ENCODE measurements at regions not wholly inside any gene's neighbourhood (a gene's known extent, or its start where the extent isn't known, plus 50 kb on each side); places are given as distances from the start of the nearest gene placed in this dataset.

- Mint-ChIP-seq H3K4me3 (no peak overlapping the region), H3K36me3 (ENCODE audit: low read depth) (no peaks in the 10 kb centered on the region), H3K27me3 (ENCODE audit: low read depth, poor library complexity) (no peaks in the 10 kb centered on the region), H3K4me1 (no peaks in the 10 kb centered on the region), H3K27ac (no peak overlapping the region), H3K9me3 (no peaks in the 10 kb centered on the region)
- DNase-seq, result no peak
- no peak for TF ChIP-seq CTCF (IDR thresholded peaks at IDR 0.05)
Measured at GRCh38 chr11:80603472-80603871, 1162.6 kb upstream of the TENM4 start.

- Mint-ChIP-seq H3K4me1 (no peaks in the 10 kb centered on the region), H3K4me3 (no peak overlapping the region), H3K27ac (no peak overlapping the region), H3K27me3 (ENCODE audit: low read depth, poor library complexity) (no peaks in the 10 kb centered on the region), H3K36me3 (ENCODE audit: low read depth) (no peaks in the 10 kb centered on the region), H3K9me3 (no peaks in the 10 kb centered on the region)
- TF ChIP-seq CTCF (IDR thresholded peaks at IDR 0.05), result no peak
- DNase-seq, result no peak
Measured at GRCh38 chr11:80598905-80599304, 1158.1 kb upstream of the TENM4 start.

GRCh38 chr11:80596291-80596810, 1155.5 kb upstream of the TENM4 start:
- no peak for DNase-seq
- Mint-ChIP-seq H3K4me1 (no peaks in the 10 kb centered on the region), H3K9me3 (no peaks in the 10 kb centered on the region), H3K27me3 (ENCODE audit: low read depth, poor library complexity) (no peaks in the 10 kb centered on the region), H3K27ac (no peak overlapping the region), H3K36me3 (ENCODE audit: low read depth) (no peaks in the 10 kb centered on the region), H3K4me3 (no peak overlapping the region)
- no peak for TF ChIP-seq CTCF (IDR thresholded peaks at IDR 0.05)

GRCh38 chr11:80595011-80595410, 1154.2 kb upstream of the TENM4 start:
- Mint-ChIP-seq H3K27me3 (ENCODE audit: low read depth, poor library complexity) (no peaks in the 10 kb centered on the region), H3K4me1 (no peaks in the 10 kb centered on the region), H3K4me3 (no peak overlapping the region), H3K27ac (no peak overlapping the region), H3K36me3 (ENCODE audit: low read depth) (no peaks in the 10 kb centered on the region), H3K9me3 (no peaks in the 10 kb centered on the region)
- DNase-seq, result no peak
- no peak for TF ChIP-seq CTCF (IDR thresholded peaks at IDR 0.05)

- Mint-ChIP-seq H3K9me3 (no peaks in the 10 kb centered on the region), H3K27ac (no peak overlapping the region), H3K36me3 (ENCODE audit: low read depth) (no peaks in the 10 kb centered on the region), H3K4me3 (no peak overlapping the region), H3K27me3 (ENCODE audit: low read depth, poor library complexity) (no peaks in the 10 kb centered on the region), H3K4me1 (no peaks in the 10 kb centered on the region)
- no peak for DNase-seq
- TF ChIP-seq CTCF (IDR thresholded peaks at IDR 0.05), result no peak
Measured at GRCh38 chr11:80593648-80594374, 1153.0 kb upstream of the TENM4 start.

- H3K9me3 Mint-ChIP-seq, result no peaks in the 10 kb centered on the region
- H3K36me3 Mint-ChIP-seq (ENCODE audit: low read depth), result no peaks in the 10 kb centered on the region
- no peak overlapping the region for H3K27ac Mint-ChIP-seq
- no peaks in the 10 kb centered on the region for H3K27me3 Mint-ChIP-seq (ENCODE audit: low read depth, poor library complexity)
- H3K4me3 Mint-ChIP-seq, result no peak overlapping the region
- no peaks in the 10 kb centered on the region for H3K4me1 Mint-ChIP-seq
- DNase-seq, result no peak
- no peak for TF ChIP-seq CTCF (IDR thresholded peaks at IDR 0.05)
Measured at GRCh38 chr11:80592546-80592945, 1151.7 kb upstream of the TENM4 start.

Measured in nephron progenitor cell (in vitro differentiated cells).